K562 (cell line): ENCODE measurements at regions not wholly inside any gene's neighbourhood (a gene's known extent, or its start where the extent isn't known, plus 50 kb on each side); places are given as distances from the start of the nearest gene placed in this dataset.

Source experiments
- ATAC-seq: fragments of 200-7000 bp; cut with Tn5 transposase; 3 replicates; pipeline ENCODE4 v1.9.1; 2020; ENCODE audit warnings: moderate library complexity
- BruUV-seq: library from RNA; stranded (reverse); fragments of 400-500 nt; replicated peaks from 2 replicates; lab custom pipeline; 2021; lab: Mats Ljungman, UMichigan
- CTCF ChIA-PET: fragments of 300-600 bp; formaldehyde crosslinking; extraction: SDS; loops from one replicate; lab custom pipeline; 2021; ENCODE audit warnings: low intra/inter-chr PET ratio; lab: Yijun Ruan, JAX
- POLR2A ChIA-PET: fragments of 300-600, 350-650 bp; sonication (Branson Sonifier 250); formaldehyde crosslinking; extraction: SDS; loops from one replicate; lab custom pipeline; 2021; ENCODE audit warnings: antibody characterized with exemption, inconsistent platforms; lab: Yijun Ruan, JAX
- DNase-seq, 4 experiments: peaks; one replicate each; pipeline versions ENCODE4 v3.0.0 to v3.0.0-alpha.2; 2011 to 2018; ENCODE audit warnings: low spot score in 3 of 4, mixed read lengths in 3 of 4; ENCODE audit errors: extremely low read depth in 1 of 4
- FAIRE-seq: peaks from 2 replicates; lab custom pipeline; 2011; peaks lifted over from hg19 to GRCh38; lab: Jason Lieb, UNC
- H2AFZ ChIP-seq: 2 replicates; pipeline ENCODE4 v1.6.0; 2011; ENCODE audit warnings: low read depth, low read length, control low read depth, inconsistent platforms
- H3K27ac ChIP-seq: fragments of 200-600 bp; 3 replicates; pipeline ENCODE4 v1.8.0; 2011; ENCODE audit warnings: low read depth, mild to moderate bottlenecking, control low read depth, inconsistent platforms, low read length, moderate library complexity, mixed read lengths; ENCODE audit errors: extremely low read depth
- H3K27me3 ChIP-seq, 2 experiments: fragments of 300-600 bp in 1 of 2; 2 replicates in 1 of 2; 3 replicates in 1 of 2; pipeline versions ENCODE4 v1.6.0 to v1.8.0; 2011; ENCODE audit warnings: inconsistent platforms in 2 of 2, low read length in 2 of 2, mild to moderate bottlenecking in 1 of 2, mixed read lengths in 1 of 2, moderate library complexity in 1 of 2; ENCODE audit not compliant: control insufficient read depth in 2 of 2, insufficient read depth in 2 of 2
- H3K36me3 ChIP-seq: fragments of 300-600 bp; 3 replicates; pipeline ENCODE4 v1.8.0; 2011; ENCODE audit warnings: mild to moderate bottlenecking, low read length, inconsistent platforms; ENCODE audit not compliant: control insufficient read depth, insufficient read depth
- H3K4me1 ChIP-seq, 2 experiments: fragments of 200-600 bp in 1 of 2; replicated peaks in 1 of 2; 2 replicates in 1 of 2; 3 replicates in 1 of 2; pipeline versions ENCODE4 v1.5.1 to v1.8.0; 2011; ENCODE audit warnings: inconsistent platforms in 2 of 2, low read length in 2 of 2, mild to moderate bottlenecking in 1 of 2, mixed read lengths in 1 of 2, moderate library complexity in 1 of 2; ENCODE audit not compliant: control insufficient read depth in 2 of 2, insufficient read depth in 2 of 2
- H3K4me2 ChIP-seq: 2 replicates; pipeline ENCODE4 v1.6.1; 2011; ENCODE audit warnings: low read length, control low read depth, inconsistent platforms, mixed read lengths; ENCODE audit not compliant: insufficient read depth
- H3K4me3 ChIP-seq: fragments of 200-600 bp; sonication (generic), shearing (Covaris generic); 2 replicates; pipeline ENCODE4 v1.5.1; 2016; ENCODE audit warnings: control low read depth, inconsistent platforms
- H3K79me2 ChIP-seq: fragments of 200-600 bp; 3 replicates; pipeline ENCODE4 v1.8.0; 2011; ENCODE audit warnings: low read length, inconsistent platforms; ENCODE audit not compliant: control insufficient read depth, insufficient read depth
- H3K9ac ChIP-seq, 2 experiments: 2 replicates each; pipeline versions ENCODE4 v1.6.0 to v1.6.1; 2011; ENCODE audit warnings: low read depth in 2 of 2, low read length in 2 of 2, control low read depth in 1 of 2, inconsistent platforms in 1 of 2, mild to moderate bottlenecking in 1 of 2, mixed read lengths in 1 of 2; ENCODE audit not compliant: insufficient read depth in 1 of 2
- H3K9me1 ChIP-seq: one replicate; pipeline ENCODE4 v1.6.0; 2011; ENCODE audit warnings: inconsistent platforms, mild to moderate bottlenecking, low read length, moderate library complexity; ENCODE audit not compliant: control insufficient read depth, insufficient read depth
- H3K9me3 ChIP-seq: replicated peaks from 2 replicates; pipeline ENCODE4 v1.5.1; 2011; ENCODE audit warnings: low read depth, low read length, inconsistent platforms; ENCODE audit not compliant: control insufficient read depth, insufficient read depth
- H4K20me1 ChIP-seq: replicated peaks from 2 replicates; pipeline ENCODE4 v1.6.1; 2011; ENCODE audit warnings: low read length, inconsistent platforms, mixed read lengths; ENCODE audit not compliant: control insufficient read depth, insufficient read depth
- BRD4 ChIP-seq: fragments of 200-600 bp; sonication (generic); IDR thresholded peaks from 2 replicates; pipeline ENCODE4 v1.6.1; 2017; ENCODE audit warnings: inconsistent platforms
- CCAR2 ChIP-seq: fragments of 200-400 bp; formaldehyde crosslinking; IDR thresholded peaks from 2 replicates; pipeline ENCODE4 v1.6.1; 2017; ENCODE audit warnings: mild to moderate bottlenecking, low read depth, low read length
- FOXA3 ChIP-seq, 2 experiments: fragments of 450-650 bp in 1 of 2; sonication (generic) in 1 of 2; formaldehyde crosslinking; IDR thresholded peaks in 1 of 2; conservative IDR thresholded peaks in 1 of 2; 2 replicates each; pipeline versions ENCODE4 v1.4.0 to v1.8.0; 2020 to 2022; ENCODE audit warnings: mild to moderate bottlenecking in 2 of 2, missing genetic modification reagents in 1 of 2
- NELFE ChIP-seq: IDR thresholded peaks from 2 replicates; pipeline ENCODE4 v1.6.1; 2011; ENCODE audit warnings: mild to moderate bottlenecking; ENCODE audit not compliant: insufficient read depth, insufficient read length
- NFE2L1 ChIP-seq: fragments of 450-650 bp; IDR thresholded peaks from 2 replicates; pipeline ENCODE4 v1.6.1; 2016; ENCODE audit warnings: missing genetic modification characterization, low read depth, mild to moderate bottlenecking, missing compliant biosample characterization, moderate library complexity, borderline replicate concordance
- RFX1 ChIP-seq: fragments of 450-650 bp; IDR thresholded peaks from 2 replicates; pipeline ENCODE4 v1.6.1; 2016; ENCODE audit warnings: mild to moderate bottlenecking, moderate library complexity
- WGBS: fragments of 100-300 bp; shearing (Covaris generic); methylation state at CpG from one replicate; pipeline ENCODE4 v1.1.6; 2016; ENCODE audit warnings: low coverage, mixed read lengths; ENCODE audit not compliant: insufficient coverage; ENCODE audit errors: missing lambda C conversion rate; 5-methylcytosine and 5-hydroxymethylcytosine counted together
- in situ Hi-C: fragments of 300-500 bp; cut with MboI; formaldehyde crosslinking; loops from 4 replicates; pipeline ENCODE4 v1.15.0; 2018; ENCODE audit warnings: inconsistent platforms, mixed read lengths
- intact Hi-C: fragments of 100-400 bp; cut with micrococcal nuclease; formaldehyde crosslinking; loops from 2 replicates; pipeline ENCODE4 v1.14.2; 2022
- TF ChIP-seq, protein P1 (sequence below): fragments of 250-450 bp; sonication (Bioruptor Pico); IDR thresholded peaks from 2 replicates; pipeline ENCODE4 v1.4.0; 2020; ENCODE audit warnings: mild to moderate bottlenecking, moderate library complexity
- TF ChIP-seq, protein P2 (sequence below): fragments of 250-450 bp; sonication (Bioruptor Pico); IDR thresholded peaks from 2 replicates; pipeline ENCODE4 v1.8.0; 2022; ENCODE audit warnings: moderate library complexity, mild to moderate bottlenecking, inconsistent platforms
- TF ChIP-seq, protein P3 (sequence below): sonication (generic); formaldehyde crosslinking; IDR thresholded peaks from 2 replicates; pipeline ENCODE4 v1.8.0; 2023; ENCODE audit warnings: missing genetic modification reagents, mild to moderate bottlenecking, borderline replicate concordance

DNA sequence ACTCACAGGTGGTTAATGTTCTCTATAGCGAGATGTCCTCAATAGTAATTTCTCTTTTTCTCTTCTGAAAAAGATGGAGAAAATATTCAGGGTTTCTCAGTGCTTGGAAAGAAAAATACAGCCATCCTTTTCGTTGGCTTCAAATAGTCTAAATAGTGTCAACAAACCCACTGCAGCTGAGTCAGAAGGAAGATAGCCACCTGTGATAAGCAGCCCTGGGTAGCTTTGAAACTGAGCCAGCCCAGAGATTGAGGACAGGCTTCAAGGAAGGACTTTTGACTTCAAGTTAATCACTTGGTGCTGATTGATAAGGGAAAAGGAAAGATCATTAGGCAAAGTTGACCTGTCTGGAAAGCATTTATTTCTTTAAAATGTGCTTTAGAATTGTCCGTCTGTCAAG, 78.7 kb upstream of the TYRP1 start:
- no peaks in the 10 kb centered on the region for H4K20me1 ChIP-seq
- no peak for DNase-seq
- H3K27ac ChIP-seq, result no peak overlapping the region
- no peaks in the 10 kb centered on the region for H3K9me1 ChIP-seq
- no peak for FAIRE-seq
- intact Hi-C loops (no loop called here), in situ Hi-C loops (no loop called here)
- H3K9ac ChIP-seq, result no peak overlapping the region
- TF ChIP-seq, protein P1, sequence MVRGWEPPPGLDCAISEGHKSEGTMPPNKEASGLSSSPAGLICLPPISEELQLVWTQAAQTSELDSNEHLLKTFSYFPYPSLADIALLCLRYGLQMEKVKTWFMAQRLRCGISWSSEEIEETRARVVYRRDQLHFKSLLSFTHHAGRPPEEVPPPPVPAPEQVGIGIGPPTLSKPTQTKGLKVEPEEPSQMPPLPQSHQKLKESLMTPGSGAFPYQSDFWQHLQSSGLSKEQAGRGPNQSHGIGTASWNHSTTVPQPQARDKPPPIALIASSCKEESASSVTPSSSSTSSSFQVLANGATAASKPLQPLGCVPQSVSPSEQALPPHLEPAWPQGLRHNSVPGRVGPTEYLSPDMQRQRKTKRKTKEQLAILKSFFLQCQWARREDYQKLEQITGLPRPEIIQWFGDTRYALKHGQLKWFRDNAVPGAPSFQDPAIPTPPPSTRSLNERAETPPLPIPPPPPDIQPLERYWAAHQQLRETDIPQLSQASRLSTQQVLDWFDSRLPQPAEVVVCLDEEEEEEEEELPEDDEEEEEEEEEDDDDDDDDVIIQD (CRISPR knock-in tag), result no peak
- no peaks in the 10 kb centered on the region for H3K4me1 ChIP-seq
- ATAC-seq, result no peak
- WGBS, result 0% methylated on average over 3 of the region's 3 CpGs
- H3K4me2 ChIP-seq, result no peak overlapping the region
- no peaks in the 10 kb centered on the region for H3K79me2 ChIP-seq
- H3K4me3 ChIP-seq, result no peak overlapping the region
- H3K9me3 ChIP-seq, result no peaks in the 10 kb centered on the region
- no TSS peak for BruUV-seq
- no peaks in the 10 kb centered on the region for H3K36me3 ChIP-seq
- H3K27me3 ChIP-seq, result no peaks in the 10 kb centered on the region
- CTCF ChIA-PET, result no interaction called here
- H2AFZ ChIP-seq, result no peak overlapping the region
- POLR2A ChIA-PET, result no interaction called here

DNA sequence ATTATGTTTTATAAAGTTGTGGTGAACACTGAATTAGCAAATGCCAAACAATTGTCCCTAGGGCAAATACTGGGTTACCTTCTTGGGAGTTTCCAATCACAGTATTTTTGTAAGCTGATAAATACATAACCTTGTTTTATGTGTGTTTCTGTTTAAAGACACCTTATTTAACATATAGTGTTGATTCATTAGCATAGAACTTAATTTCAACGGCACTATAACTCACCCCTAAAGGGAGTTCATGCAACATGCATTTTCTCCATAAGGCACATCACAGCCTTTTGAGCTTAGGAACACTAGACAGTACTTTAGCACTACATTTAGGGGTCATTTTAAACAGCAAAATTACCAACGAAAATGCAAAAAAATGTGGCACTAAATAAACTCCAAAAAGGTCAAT, 74.2 kb upstream of the TYRP1 start:
- in situ Hi-C loops (no loop called here), intact Hi-C loops (no loop called here)
- H3K27ac ChIP-seq, result no peak overlapping the region
- FAIRE-seq, result no peak
- H3K79me2 ChIP-seq, result no peaks in the 10 kb centered on the region
- WGBS, result 0% methylated on average over 2 of the region's 2 CpGs
- no peaks in the 10 kb centered on the region for H3K9me1 ChIP-seq
- H4K20me1 ChIP-seq, result no peaks in the 10 kb centered on the region
- H3K27me3 ChIP-seq, result no peaks in the 10 kb centered on the region
- ChIA-PET CTCF (no interaction called here), POLR2A (no interaction called here)
- no peak overlapping the region for H3K4me3 ChIP-seq
- BruUV-seq, result no TSS peak
- no peak for ATAC-seq
- DNase-seq, result no peak
- H3K9ac ChIP-seq, result no peak overlapping the region
- no peaks in the 10 kb centered on the region for H3K36me3 ChIP-seq
- H2AFZ ChIP-seq, result no peak overlapping the region
- H3K4me1 ChIP-seq, result no peaks in the 10 kb centered on the region
- no peak overlapping the region for H3K4me2 ChIP-seq
- H3K9me3 ChIP-seq, result no peaks in the 10 kb centered on the region
- TF ChIP-seq, protein P2, sequence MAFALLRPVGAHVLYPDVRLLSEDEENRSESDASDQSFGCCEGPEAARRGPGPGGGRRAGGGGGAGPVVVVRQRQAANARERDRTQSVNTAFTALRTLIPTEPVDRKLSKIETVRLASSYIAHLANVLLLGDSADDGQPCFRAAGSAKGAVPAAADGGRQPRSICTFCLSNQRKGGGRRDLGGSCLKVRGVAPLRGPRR (CRISPR knock-in tag), result no peak
- no peak for TF ChIP-seq RFX1
- no peak for TF ChIP-seq NFE2L1
- TF ChIP-seq NELFE, result no peak
- TF ChIP-seq FOXA3 (CRISPR knock-in tag; conservative IDR thresholded peaks at IDR 0.05 in 1 of 2, IDR thresholded peaks at IDR 0.05 in 1 of 2), result no peak
- TF ChIP-seq, protein P3, sequence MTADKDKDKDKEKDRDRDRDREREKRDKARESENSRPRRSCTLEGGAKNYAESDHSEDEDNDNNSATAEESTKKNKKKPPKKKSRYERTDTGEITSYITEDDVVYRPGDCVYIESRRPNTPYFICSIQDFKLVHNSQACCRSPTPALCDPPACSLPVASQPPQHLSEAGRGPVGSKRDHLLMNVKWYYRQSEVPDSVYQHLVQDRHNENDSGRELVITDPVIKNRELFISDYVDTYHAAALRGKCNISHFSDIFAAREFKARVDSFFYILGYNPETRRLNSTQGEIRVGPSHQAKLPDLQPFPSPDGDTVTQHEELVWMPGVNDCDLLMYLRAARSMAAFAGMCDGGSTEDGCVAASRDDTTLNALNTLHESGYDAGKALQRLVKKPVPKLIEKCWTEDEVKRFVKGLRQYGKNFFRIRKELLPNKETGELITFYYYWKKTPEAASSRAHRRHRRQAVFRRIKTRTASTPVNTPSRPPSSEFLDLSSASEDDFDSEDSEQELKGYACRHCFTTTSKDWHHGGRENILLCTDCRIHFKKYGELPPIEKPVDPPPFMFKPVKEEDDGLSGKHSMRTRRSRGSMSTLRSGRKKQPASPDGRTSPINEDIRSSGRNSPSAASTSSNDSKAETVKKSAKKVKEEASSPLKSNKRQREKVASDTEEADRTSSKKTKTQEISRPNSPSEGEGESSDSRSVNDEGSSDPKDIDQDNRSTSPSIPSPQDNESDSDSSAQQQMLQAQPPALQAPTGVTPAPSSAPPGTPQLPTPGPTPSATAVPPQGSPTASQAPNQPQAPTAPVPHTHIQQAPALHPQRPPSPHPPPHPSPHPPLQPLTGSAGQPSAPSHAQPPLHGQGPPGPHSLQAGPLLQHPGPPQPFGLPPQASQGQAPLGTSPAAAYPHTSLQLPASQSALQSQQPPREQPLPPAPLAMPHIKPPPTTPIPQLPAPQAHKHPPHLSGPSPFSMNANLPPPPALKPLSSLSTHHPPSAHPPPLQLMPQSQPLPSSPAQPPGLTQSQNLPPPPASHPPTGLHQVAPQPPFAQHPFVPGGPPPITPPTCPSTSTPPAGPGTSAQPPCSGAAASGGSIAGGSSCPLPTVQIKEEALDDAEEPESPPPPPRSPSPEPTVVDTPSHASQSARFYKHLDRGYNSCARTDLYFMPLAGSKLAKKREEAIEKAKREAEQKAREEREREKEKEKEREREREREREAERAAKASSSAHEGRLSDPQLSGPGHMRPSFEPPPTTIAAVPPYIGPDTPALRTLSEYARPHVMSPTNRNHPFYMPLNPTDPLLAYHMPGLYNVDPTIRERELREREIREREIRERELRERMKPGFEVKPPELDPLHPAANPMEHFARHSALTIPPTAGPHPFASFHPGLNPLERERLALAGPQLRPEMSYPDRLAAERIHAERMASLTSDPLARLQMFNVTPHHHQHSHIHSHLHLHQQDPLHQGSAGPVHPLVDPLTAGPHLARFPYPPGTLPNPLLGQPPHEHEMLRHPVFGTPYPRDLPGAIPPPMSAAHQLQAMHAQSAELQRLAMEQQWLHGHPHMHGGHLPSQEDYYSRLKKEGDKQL (CRISPR knock-in tag), result no peak
- no peak for TF ChIP-seq CCAR2
- no peak for TF ChIP-seq BRD4
